22Rv1 (cell line): ENCODE measurements at regions not wholly inside any gene's neighbourhood (a gene's known extent, or its start where the extent isn't known, plus 50 kb on each side); places are given as distances from the start of the nearest gene placed in this dataset.
"Not testable (repeated sequence)": the region's sequence is repeated elsewhere in the genome, so short reads cannot be mapped to it uniquely, and the experiment has no call there.

Experiments
- H3K27ac ChIP-seq: fragments of 450-650 bp; 2 replicates; pipeline ENCODE4 v1.5.1; 2017
- CTCF ChIP-seq: fragments of 450-650 bp; IDR thresholded peaks from 2 replicates; pipeline ENCODE4 v1.5.1; 2017; ENCODE audit warnings: mild to moderate bottlenecking
- ZFX ChIP-seq: fragments of 450-650 bp; IDR thresholded peaks from 2 replicates; pipeline ENCODE4 v1.6.1; 2017; ENCODE audit warnings: antibody characterized with exemption, borderline replicate concordance

GRCh38 chr5:68067291-68067690, 148.3 kb upstream of the PIK3R1 start:
- H3K27ac ChIP-seq = no peak overlapping the region
- no peak for TF ChIP-seq ZFX

DNA sequence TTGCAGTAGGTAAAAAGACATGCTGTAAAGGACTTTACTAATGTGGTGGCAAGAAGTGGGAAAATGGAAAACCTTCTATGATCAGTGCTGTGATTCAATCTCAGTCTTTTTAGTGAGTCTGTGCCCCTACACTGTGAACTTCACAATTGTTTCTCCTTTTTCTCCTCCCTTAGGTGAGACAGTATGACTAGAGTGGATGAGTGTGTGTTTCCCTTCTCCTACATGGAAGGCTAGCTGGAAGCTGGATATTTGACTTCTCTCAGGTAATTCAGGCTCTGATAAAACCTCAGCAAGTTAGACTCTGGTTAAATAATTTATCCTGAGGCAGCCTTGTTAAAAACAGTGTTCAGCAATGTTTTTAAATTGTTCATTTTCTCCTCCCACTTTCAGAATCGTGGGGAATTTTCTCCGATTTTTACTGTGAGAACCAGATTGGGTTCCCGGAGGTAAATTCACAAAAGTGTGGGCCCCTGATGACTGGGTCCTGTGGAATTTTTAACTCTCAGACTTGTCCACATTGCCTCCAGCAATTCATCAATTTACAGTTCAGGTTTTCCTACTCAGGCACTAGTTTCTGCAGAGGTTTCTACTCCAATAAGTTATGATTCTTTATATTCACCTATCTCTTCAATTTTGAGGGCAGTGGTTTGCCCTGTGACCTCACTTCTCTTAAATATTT, 149.1 kb upstream of the PIK3R1 start:
- no peak overlapping the region for H3K27ac ChIP-seq
- TF ChIP-seq CTCF (no peak), ZFX (no peak)

DNA sequence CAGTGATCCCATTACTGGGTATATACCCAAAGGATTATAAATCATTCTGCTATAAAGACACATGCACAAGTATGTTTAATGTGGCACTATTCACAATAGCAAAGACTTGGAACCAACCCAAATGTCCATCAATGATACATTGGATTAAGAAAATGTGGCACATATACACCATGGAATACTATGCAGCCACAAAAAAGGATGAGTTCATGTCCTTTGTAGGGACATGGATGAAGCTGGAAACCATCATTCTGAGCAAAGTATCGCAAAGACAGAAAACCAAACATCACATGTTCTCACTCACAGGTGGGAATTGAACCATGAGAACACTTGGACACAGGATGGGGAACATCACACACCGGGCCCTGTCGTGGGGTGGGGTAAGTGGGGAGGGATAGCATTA, 150.2 kb upstream of the PIK3R1 start:
- H3K27ac ChIP-seq = not testable (repeated sequence)

- H3K27ac ChIP-seq = no peak overlapping the region
- TF ChIP-seq ZFX = no peak
- no peak for TF ChIP-seq CTCF
These were observed 155.2 kb upstream of the PIK3R1 start for GRCh38 chr5:68060382-68060781.

DNA sequence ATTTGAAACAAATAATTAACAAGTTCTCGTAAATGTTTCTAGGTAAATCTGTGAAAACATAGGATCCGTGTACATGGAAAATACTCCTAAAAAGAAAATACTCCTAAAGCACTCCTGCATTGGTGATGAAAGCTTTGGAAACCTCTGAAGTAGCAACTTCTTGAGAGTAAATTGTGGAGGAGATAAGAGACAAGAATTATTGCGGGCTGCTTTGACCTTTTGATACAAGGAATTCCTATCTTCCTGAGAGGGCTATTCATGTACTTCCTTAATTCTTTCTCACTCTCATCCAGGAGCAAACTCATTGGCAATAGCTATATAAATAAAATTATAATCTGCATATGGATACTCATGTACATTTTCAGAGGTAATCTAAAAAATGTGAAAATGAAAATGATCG, 158.4 kb upstream of the PIK3R1 start:
- TF ChIP-seq ZFX = no peak
- TF ChIP-seq CTCF = no peak
- H3K27ac ChIP-seq = no peak overlapping the region

DNA sequence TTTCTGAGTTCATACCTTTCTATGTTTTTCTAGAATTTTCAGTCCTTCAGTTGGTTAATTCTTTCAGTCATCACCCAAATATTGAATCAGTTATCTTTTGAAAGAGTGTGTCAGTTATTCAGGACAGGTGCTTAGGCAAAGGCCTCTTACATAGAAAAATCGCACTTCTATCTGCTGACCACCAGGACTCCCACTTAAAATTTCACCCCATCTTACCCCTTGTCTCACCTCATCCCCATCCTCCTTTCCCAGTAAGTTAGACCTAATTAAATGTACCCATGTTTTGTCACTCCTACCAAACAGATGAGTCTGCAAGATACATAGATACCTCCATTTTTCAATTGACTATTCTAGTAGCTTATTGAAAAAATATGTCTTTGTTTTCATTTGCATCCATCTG, 159.9 kb upstream of the PIK3R1 start:
- H3K27ac ChIP-seq = no peak overlapping the region
- TF ChIP-seq ZFX (no peak), CTCF (no peak)

GRCh38 chr5:68054638-68055037, 160.9 kb upstream of the PIK3R1 start:
- H3K27ac ChIP-seq = no peak overlapping the region
- TF ChIP-seq CTCF = no peak
- TF ChIP-seq ZFX = no peak

DNA sequence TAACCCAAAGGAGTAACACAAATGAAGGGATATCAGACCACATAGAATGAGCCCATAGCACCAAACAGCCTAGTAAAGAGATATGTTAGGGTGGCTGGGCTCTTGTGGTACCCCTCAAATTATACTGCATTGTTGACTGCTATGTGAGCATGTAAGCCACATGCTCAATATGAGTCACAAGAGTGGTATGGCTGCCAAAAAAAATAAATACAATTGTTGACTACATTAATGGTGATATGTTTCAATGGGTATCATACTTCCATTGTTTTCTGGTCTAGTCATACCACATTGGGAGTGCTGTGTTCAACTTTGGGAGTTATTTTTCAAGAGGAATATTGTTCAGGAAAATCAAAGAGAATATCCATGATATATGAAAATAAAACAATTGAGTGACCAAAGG, 162.4 kb upstream of the PIK3R1 start:
- TF ChIP-seq ZFX (no peak), CTCF (no peak)
- no peak overlapping the region for H3K27ac ChIP-seq
